Upper lobe of right lung (tissue), 1 donor: ENCODE measurements at regions not wholly inside any gene's neighbourhood (a gene's known extent, or its start where the extent isn't known, plus 50 kb on each side); places are given as distances from the start of the nearest gene placed in this dataset.
"Not testable (repeated sequence)": the region's sequence is repeated elsewhere in the genome, so short reads cannot be mapped to it uniquely, and the experiment has no call there.

ENCODE experiments used
- ATAC-seq: fragments of 200-7000 bp; cut with Tn5 transposase; one replicate; pipeline ENCODE4 v1.9.1; 2020; ENCODE audit warnings: mild to moderate bottlenecking, moderate library complexity
- DNase-seq: peaks from one replicate; pipeline ENCODE4 v3.0.0-alpha.2; 2020
- H3K27ac ChIP-seq: fragments of 200-600 bp; one replicate; pipeline ENCODE4 v1.8.0; 2022
- H3K27me3 ChIP-seq: fragments of 200-600 bp; one replicate; pipeline ENCODE4 v1.8.0; 2022; ENCODE audit warnings: mild to moderate bottlenecking
- H3K36me3 ChIP-seq: fragments of 200-600 bp; one replicate; pipeline ENCODE4 v1.8.0; 2022
- H3K4me1 ChIP-seq: fragments of 200-600 bp; one replicate; pipeline ENCODE4 v1.8.0; 2022
- H3K4me3 ChIP-seq: fragments of 200-600 bp; one replicate; pipeline ENCODE4 v1.8.0; 2022; ENCODE audit warnings: mild to moderate bottlenecking
- H3K9me3 ChIP-seq: fragments of 200-600 bp; one replicate; pipeline ENCODE4 v1.8.0; 2022
- intact Hi-C: fragments of 100-400 bp; cut with DNase I; formaldehyde crosslinking; loops from one replicate; pipeline ENCODE4 v1.11.0; 2022
- TF ChIP-seq, protein P1 (sequence below): fragments of 200-600 bp; IDR thresholded peaks from one replicate; pipeline ENCODE4 v1.8.0; 2022; ENCODE audit warnings: antibody characterized with exemption
- donor health status: DM: no; HTN: yes; CAD: no; lungs with severe emphysema.

DNA sequence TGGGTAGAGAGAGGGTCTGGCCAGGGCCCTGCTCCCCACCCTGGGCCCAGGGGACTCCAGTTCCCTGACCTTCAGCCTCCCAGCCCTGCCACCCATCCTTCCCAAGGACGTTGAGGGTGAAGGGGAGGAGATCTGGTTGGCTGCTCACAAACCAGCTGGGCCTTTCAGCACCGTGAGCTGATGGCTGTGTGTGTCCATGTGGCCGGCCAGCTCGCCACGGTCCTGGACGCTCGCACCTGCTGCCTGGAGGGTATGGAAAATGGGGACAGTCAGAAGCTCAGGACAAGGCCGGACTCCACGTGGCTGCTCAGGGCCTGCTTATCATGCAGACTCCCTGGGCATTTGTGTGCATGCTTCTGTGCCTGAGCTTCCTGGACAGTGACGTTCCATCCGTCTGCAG is 110.3 kb downstream of the NPIPB11 start:
- H3K27me3 ChIP-seq, intact Hi-C loops, H3K4me3 ChIP-seq, H3K27ac ChIP-seq, H3K36me3 ChIP-seq, H3K9me3 ChIP-seq, ATAC-seq: not testable (repeated sequence)
- DNase-seq = peak; percentile 45
- H3K4me1 ChIP-seq = peaks cover 12% of the 10 kb centered on the region

GRCh38 chr16:29294951-29295795 is 111.3 kb downstream of the NPIPB11 start:
- intact Hi-C loops, H3K4me1 ChIP-seq, H3K9me3 ChIP-seq, H3K4me3 ChIP-seq, H3K36me3 ChIP-seq, H3K27me3 ChIP-seq, H3K27ac ChIP-seq, ATAC-seq: not testable (repeated sequence)
- peak; percentile 29 for DNase-seq

- H3K27me3 ChIP-seq, H3K36me3 ChIP-seq, H3K4me3 ChIP-seq, H3K27ac ChIP-seq, ATAC-seq, H3K4me1 ChIP-seq, DNase-seq, H3K9me3 ChIP-seq, intact Hi-C loops: not testable (repeated sequence)
Observed at GRCh38 chr16:29294400-29294933, 112.0 kb downstream of the NPIPB11 start.

- H3K36me3 ChIP-seq, H3K4me1 ChIP-seq, H3K9me3 ChIP-seq, H3K27me3 ChIP-seq, ATAC-seq, H3K4me3 ChIP-seq, H3K27ac ChIP-seq, intact Hi-C loops, DNase-seq: not testable (repeated sequence)
Observed at GRCh38 chr16:29293545-29293944, 113.0 kb downstream of the NPIPB11 start.

DNA sequence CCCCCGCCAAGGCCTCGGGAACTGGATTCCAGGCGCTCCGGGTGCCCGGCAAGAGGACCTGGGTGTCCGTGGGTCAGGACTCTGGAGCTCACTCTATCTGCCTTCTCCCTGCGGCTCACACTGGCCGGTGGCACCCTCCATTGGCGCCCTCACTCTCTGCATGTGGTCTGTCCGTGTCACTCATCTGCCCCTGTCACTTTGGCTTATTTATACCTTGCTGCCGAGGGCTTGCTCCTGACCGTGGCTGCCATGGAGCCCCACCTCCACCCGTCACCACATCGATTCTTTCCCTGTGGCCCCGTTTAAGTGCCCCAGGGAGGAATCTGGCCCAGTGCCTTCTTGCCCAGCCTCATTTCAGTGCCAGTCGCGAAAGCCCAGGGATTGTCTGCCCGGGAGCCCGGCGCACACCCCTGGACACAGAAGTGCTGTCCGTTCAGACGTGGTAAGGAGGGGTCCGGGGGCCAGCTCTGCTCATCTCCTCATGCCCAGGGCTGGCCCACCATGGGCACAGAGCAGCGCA is 113.5 kb downstream of the NPIPB11 start:
- H3K4me3 ChIP-seq, H3K36me3 ChIP-seq, DNase-seq, H3K9me3 ChIP-seq, intact Hi-C loops, H3K4me1 ChIP-seq, H3K27ac ChIP-seq, ATAC-seq, H3K27me3 ChIP-seq: not testable (repeated sequence)

- H3K27me3 ChIP-seq, ATAC-seq, H3K9me3 ChIP-seq, intact Hi-C loops, H3K4me3 ChIP-seq, H3K4me1 ChIP-seq, H3K36me3 ChIP-seq: not testable (repeated sequence)
- H3K27ac ChIP-seq = peak overlapping the region; percentile 17
- DNase-seq = peak; percentile 69
Observed at GRCh38 chr16:29291329-29292271, 114.9 kb downstream of the NPIPB11 start.

- intact Hi-C loops = no loop called here
- H3K4me1 ChIP-seq = peaks cover 8% of the 10 kb centered on the region
Observed at GRCh38 chr16:29290631-29291247, 115.8 kb downstream of the NPIPB11 start.

GRCh38 chr16:29289516-29290239 is 116.8 kb downstream of the NPIPB11 start:
- H3K9me3 ChIP-seq, H3K36me3 ChIP-seq, H3K27me3 ChIP-seq, intact Hi-C loops, H3K4me1 ChIP-seq, H3K4me3 ChIP-seq: not testable (repeated sequence)
- H3K27ac ChIP-seq = peak overlapping the region; percentile 11
- ATAC-seq (peak; percentile 4), DNase-seq (peak; percentile 61)

More at GRCh38 chr16:29290631-29291247, 115.8 kb downstream of the NPIPB11 start:
- ATAC-seq (peak; percentile 93), DNase-seq (peak; percentile 98)
- Histone ChIP-seq H3K27me3 (no peaks in the 10 kb centered on the region), H3K4me3 (peak overlapping the region; percentile 10), H3K36me3 (no peaks in the 10 kb centered on the region), H3K9me3 (no peaks in the 10 kb centered on the region), H3K27ac (no peak overlapping the region)
- TF ChIP-seq, protein P1, sequence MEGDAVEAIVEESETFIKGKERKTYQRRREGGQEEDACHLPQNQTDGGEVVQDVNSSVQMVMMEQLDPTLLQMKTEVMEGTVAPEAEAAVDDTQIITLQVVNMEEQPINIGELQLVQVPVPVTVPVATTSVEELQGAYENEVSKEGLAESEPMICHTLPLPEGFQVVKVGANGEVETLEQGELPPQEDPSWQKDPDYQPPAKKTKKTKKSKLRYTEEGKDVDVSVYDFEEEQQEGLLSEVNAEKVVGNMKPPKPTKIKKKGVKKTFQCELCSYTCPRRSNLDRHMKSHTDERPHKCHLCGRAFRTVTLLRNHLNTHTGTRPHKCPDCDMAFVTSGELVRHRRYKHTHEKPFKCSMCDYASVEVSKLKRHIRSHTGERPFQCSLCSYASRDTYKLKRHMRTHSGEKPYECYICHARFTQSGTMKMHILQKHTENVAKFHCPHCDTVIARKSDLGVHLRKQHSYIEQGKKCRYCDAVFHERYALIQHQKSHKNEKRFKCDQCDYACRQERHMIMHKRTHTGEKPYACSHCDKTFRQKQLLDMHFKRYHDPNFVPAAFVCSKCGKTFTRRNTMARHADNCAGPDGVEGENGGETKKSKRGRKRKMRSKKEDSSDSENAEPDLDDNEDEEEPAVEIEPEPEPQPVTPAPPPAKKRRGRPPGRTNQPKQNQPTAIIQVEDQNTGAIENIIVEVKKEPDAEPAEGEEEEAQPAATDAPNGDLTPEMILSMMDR = no peak

DNA sequence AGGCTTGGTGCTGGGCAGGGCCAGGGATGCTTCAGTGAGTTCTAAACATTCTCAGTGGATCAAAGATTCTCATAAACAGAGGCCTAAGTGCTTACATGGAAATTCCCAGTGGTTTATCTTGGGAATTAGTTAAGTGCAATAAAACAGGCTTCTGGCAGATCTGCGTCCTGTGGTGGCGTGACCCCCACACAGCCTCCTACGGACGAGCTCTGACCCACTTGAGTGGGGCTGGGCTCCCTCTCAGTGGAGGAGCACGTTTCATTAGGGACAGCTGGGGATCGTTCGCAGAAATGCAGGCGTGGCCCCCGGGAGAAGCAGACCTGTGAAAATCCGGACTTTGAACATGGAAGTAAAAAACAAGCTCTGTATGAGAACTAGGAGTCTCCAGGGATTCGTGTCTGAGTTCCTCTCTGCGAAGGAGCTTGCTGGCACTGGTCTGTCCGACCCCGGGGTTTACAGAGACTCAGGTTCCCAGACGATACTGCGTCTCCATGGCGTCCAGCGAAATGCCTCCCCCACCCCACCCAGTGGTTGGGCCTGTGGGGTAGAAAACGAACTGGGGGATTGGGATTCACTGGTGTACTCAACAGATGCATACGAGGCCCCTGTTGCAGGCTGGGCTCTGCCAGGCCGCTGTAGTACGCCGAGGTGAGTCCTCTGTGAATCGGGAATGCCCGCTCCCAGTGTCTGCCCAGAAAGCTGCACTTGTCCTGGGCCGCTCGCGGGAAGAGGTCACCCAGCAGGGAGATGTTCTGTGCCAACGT is 117.6 kb downstream of the NPIPB11 start:
- ATAC-seq, H3K4me3 ChIP-seq, H3K4me1 ChIP-seq, intact Hi-C loops, H3K27me3 ChIP-seq, H3K9me3 ChIP-seq, H3K27ac ChIP-seq, H3K36me3 ChIP-seq: not testable (repeated sequence)
- DNase-seq = peak; percentile 52

DNA sequence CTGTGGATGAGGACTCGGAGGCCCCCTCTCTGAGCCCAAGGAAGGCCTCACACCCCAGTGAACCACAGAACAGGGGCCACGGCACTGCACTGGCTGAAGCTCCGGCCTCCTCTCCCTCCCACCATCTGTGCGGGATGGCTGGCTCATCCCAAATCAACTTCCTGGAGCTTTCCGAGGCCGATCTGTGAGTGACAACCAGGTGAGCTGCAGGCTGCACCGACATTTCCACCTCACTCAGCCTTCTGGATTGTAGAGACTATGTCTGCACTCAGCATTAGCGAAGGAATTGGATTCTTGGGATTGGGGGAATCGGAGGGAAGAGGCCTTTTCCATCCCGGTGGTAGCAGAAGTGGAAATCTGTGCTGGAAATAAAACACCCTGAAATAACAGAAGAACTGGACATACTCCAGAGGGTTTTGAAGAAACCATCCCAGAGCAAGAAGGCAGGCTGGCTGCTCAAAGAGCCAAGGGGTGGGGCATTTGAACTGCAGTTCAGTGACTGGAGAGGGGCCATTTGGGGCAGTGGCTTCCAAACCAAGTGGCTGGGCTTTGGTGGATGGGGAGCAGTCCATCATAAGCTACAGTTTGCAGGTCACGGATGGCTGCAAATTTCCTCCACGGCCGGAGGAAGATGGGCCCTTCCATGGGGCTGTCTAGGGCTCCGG is 118.5 kb downstream of the NPIPB11 start:
- ATAC-seq, H3K4me3 ChIP-seq, H3K4me1 ChIP-seq, H3K27me3 ChIP-seq, H3K9me3 ChIP-seq, intact Hi-C loops, H3K27ac ChIP-seq, H3K36me3 ChIP-seq: not testable (repeated sequence)
- DNase-seq = peak; percentile 38

DNA sequence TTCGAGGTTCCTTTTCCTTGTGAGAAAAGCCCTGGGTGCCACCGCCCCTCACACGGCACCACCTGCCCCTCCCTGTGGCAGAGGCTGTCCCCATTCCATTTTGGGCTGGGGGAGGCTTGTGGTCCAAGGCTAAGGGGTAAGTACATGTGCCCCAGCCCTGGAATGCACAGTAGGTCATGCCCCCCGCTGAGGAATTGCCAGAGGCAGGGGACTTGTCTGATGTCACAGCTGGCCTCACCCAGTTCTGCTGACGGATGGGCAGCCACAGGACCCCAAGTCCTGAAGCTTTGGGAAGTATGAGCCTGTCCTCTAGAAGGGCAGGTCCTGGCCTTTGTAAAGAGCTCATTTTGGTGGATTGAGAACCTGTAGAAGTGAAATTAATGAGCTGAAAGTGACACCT is 119.3 kb downstream of the NPIPB11 start:
- H3K9me3 ChIP-seq, H3K27ac ChIP-seq, H3K4me1 ChIP-seq, H3K4me3 ChIP-seq, intact Hi-C loops, H3K36me3 ChIP-seq, ATAC-seq, H3K27me3 ChIP-seq: not testable (repeated sequence)
- peak; percentile 47 for DNase-seq
